Fibroblast of villous mesenchyme (primary cell): ENCODE measurements at regions not wholly inside any gene's neighbourhood (a gene's known extent, or its start where the extent isn't known, plus 50 kb on each side); places are given as distances from the start of the nearest gene placed in this dataset.
"Not testable (repeated sequence)": the region's sequence is repeated elsewhere in the genome, so short reads cannot be mapped to it uniquely, and the experiment has no call there.

ENCODE experiments used
- DNase-seq: peaks from one replicate; pipeline ENCODE4 v3.0.0-alpha.2; 2010; ENCODE audit warnings: low read depth
- H3K4me3 ChIP-seq: 2 replicates; pipeline ENCODE4 v1.5.1; 2011; ENCODE audit warnings: low read depth, mild to moderate bottlenecking, low read length
- CTCF ChIP-seq: IDR thresholded peaks from 2 replicates; pipeline ENCODE4 v1.5.1; 2012; ENCODE audit warnings: low read depth, mild to moderate bottlenecking, low read length; ENCODE audit not compliant: insufficient read depth

- H3K4me3 ChIP-seq = no peak overlapping the region
- DNase-seq = no peak
- TF ChIP-seq CTCF = no peak
These were observed 823.8 kb upstream of the CA10 start for GRCh38 chr17:52982331-52982730.

- H3K4me3 ChIP-seq = no peak overlapping the region
- no peak for DNase-seq
- TF ChIP-seq CTCF = no peak
These were observed 821.4 kb upstream of the CA10 start for GRCh38 chr17:52979921-52980320.

GRCh38 chr17:52965856-52966255 is 807.3 kb upstream of the CA10 start:
- no peak overlapping the region for H3K4me3 ChIP-seq
- DNase-seq = no peak
- TF ChIP-seq CTCF = no peak

- H3K4me3 ChIP-seq, DNase-seq: not testable (repeated sequence)
These were observed 803.2 kb upstream of the CA10 start for GRCh38 chr17:52961751-52962150.

- TF ChIP-seq CTCF = no peak
- DNase-seq = no peak
- H3K4me3 ChIP-seq = no peak overlapping the region
These were observed 798.9 kb upstream of the CA10 start for GRCh38 chr17:52957411-52957810.

- DNase-seq = no peak
- no peak overlapping the region for H3K4me3 ChIP-seq
- TF ChIP-seq CTCF = no peak
These were observed 788.9 kb upstream of the CA10 start for GRCh38 chr17:52947418-52947817.

- TF ChIP-seq CTCF = no peak
- no peak for DNase-seq
- no peak overlapping the region for H3K4me3 ChIP-seq
These were observed 780.2 kb upstream of the CA10 start for GRCh38 chr17:52938623-52939230.
